Suppressor macrophage treated with lipopolysaccharide for 1 hour (primary cell): ENCODE measurements at regions not wholly inside any gene's neighbourhood (a gene's known extent, or its start where the extent isn't known, plus 50 kb on each side); places are given as distances from the start of the nearest gene placed in this dataset.
"Not testable (repeated sequence)": the region's sequence is repeated elsewhere in the genome, so short reads cannot be mapped to it uniquely, and the experiment has no call there.

Experiments
- DNase-seq, 3 donors: peaks; one replicate each; pipeline ENCODE4 v3.0.0-alpha.2; 2020 to 2022

DNA sequence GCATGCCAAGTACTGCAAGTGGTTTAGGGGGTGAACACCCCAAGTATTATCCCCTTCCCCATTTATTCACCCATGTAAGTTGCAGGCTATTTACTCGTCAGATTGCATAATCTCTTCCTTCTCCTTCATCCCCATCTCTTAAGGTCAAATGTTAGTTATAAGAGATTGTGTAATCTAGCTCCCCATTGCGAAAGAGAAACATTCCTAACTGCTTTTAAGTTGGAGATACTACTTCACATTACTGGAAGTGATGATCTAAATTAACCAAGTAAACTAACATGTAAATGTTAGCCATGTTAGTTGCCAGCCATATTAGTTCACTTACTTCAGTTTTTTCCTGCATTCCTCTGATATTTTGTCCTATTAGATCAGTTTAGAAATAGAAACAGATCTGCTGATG lies 262.3 kb downstream of the TAF11L14 start:
- peak; percentile 17 to 54 (median 41) for DNase-seq

DNA sequence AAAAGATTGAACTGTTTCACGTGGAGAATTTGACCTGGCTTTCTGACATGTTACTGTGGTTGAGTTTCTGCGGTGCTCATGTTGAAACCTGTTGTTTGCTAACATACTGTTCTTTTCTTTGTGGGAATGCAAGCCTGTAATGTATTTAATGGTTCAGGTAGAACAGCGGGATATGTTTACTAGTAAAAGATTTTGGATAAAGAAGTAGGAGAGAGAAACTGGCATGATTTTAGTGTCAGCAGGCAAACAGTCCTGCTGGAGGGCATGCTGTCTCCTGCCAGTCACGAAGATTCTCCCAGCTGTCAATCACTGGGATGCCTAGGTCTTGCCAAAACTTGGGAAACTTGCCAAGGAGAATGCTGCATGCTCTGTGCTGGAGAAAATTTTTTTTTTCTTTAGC lies 263.5 kb downstream of the TAF11L14 start:
- DNase-seq = no peak

DNA sequence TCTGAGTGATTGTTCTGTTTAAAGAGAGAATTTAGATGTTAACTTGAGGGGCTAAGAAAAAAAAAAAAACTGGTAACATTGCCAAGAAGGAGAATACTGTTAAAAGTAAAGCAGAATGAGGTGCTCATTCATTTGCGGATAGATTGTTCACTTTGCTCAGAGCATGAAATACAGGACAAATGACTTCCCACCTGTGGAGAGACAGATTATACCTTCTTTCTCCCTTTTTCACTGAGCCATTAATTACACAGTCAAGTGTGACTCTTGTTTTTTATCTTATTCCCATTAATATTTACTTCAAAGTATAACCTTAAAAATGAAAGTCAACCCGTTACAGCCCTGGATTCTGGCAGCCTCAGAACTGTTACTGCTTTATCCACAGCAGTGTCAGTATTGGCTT lies 264.5 kb downstream of the TAF11L14 start:
- no peak for DNase-seq

DNA sequence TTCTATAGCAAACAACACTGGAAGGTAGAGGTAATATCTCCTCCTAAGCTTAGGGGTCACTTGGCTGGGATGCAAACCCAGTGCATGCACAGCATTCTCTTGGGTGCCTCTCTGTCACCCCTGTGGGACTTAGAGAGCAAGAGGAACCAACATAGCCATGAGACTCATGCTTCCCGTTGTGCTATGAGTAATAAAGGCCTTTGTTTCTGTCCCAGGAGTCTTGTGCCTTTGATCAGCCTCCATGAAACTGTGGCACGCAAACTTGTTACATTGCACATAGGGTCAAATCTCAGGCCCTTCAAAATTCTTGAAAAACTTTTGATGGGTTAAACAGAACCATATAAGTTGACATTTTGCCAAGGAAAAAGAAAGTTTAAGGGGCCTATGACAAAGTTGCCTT lies 272.8 kb downstream of the TAF11L14 start:
- DNase-seq = peak; percentile 23 to 52 (median 30)

DNA sequence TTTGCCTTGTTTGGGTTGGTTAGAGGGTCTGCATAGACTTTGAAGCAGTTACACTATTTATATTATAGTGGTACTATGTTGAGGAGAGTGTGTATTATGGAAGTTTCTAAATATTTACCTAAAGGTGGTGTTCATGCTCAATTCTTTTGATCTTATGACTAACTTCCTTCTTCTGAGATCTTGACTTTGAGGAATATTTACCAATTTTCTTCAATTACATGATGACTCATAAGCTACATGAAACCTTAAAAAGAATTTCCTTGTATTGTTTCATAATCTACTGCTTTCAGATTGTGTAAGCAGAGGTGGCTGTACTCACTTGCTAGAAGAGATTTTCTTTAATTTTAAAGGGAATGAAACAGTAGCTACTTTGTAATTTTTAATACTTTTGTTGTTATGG lies 276.1 kb downstream of the TAF11L14 start:
- peak; percentile 47 to 89 (median 89) for DNase-seq

DNA sequence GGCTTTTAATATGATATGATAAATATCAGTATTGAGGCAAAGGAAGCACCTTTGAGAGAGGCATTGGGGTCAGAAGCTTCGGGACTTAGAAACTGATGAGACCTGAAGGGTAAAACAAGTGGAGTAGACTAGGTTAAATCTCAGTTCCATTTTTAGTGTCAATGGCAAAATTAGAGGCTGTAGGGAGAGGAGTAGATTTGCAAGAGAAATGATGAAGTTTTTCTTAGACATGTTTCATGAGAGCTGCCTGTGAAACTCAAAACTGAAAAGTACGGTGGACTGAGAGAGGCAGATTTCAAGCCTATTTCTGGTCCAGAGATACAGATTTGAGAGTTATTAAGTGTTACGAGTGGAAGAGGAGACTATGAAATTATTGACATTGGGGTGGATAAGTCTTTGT lies 278.5 kb downstream of the TAF11L14 start:
- no peak for DNase-seq

DNA sequence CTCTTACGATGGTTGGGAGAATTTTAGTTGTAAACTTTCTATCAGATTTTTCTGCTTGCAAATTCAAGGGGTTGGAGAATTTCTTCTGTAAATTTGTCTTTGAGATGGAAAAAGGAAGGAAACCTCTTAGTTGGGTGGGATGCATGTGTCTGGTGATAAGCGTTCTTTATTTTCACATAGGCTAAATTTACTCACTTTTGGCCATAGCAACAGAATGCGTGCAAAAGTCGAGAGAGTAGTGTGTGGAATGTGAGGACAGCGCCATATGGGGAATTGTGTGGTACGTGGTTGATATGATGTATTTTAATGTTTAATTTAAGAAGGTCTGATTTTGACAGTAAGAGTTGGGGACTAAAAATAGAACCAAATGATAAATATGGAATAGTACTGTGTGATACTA lies 282.2 kb downstream of the TAF11L14 start:
- DNase-seq = no peak

DNA sequence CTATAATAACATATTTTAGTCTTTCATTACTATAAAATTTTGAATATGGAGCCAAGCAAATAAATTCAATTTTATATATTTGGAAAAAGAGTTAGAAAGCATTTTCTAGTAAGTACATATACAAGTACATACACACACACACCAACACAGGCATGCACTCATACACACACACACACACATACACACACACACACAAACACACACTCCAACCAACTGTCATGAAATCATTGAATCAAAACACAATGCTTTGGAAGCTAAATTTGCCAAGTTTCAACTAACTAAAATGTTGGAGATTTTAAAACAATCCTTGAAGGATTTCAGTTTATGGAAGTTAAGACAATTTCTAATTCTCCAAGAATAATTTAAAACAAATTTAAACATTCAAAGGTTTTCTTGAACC lies 283.2 kb downstream of the TAF11L14 start:
- no peak for DNase-seq

DNA sequence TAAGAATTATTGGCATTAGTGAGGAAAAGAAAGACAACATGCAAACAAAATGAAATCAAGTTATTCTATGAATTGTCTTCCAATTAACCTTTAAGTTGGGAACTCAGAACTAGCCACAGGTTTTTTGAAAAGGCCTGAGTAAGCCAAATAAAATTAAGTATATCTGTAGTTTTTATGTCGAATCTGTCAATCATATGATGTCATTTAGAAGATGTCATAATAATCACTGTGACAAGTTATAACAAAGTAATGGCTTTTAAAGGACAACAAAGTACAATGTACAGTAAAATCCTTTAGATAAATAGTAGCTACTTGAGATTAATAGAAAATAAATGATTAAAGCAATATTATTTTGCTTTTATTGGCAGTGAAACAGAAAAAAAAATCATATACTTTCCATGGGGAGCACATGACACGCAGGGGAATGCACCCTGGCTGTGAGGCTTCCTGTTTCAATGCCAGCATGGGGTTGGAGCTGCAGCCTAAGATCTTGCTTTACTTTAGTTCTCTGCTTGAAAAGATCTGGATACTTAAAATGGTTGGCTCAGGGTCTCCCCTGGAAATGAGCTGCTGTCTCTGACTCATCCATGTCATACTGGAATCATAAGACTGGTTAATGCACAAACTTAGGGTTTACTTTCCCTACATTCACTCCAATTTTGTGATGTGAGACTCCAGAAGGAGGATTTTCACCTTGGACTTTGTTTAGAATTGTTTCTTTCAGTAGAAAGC lies 284.3 kb downstream of the TAF11L14 start:
- peak; percentile 58 to 73 (median 62) for DNase-seq

DNA sequence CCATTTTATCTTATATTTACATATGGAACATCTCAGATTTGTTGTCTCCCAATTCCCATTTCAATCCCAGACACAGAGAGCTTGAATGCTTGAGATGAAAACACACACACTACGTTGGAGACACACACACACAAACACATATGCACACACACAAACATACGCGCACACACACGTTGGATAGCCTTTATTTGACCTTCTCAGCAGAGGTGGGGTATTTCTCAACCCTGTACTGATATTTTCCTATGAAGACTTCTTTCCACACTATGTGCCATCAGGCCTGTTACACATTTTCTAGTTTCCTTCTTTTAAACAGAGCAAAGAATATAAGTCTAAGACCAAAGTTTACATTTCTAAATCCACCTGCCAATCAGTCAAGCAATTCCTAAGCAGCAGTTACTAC lies 291.0 kb downstream of the TAF11L14 start:
- no peak for DNase-seq

DNA sequence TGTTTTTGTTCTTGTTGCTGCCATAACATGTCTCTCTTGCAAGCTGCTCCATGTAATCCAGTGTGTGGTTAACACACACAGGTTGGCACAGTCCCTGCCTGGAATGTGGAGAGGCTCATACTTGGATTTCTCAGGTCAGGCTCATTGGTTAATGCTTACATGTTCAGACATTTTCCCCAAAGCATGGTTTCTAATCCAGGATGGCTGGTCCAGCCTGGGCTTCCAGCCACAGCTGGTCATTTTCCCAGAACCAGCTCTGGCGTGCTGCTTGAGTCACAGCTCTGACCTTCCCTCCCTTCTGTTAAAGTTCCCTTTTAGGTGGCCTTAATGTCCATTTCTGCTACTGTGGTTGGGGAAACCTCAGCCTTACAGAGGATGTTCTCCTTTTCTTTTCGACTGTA lies 294.3 kb downstream of the TAF11L14 start:
- peak; percentile 80 to 89 (median 84) for DNase-seq

DNA sequence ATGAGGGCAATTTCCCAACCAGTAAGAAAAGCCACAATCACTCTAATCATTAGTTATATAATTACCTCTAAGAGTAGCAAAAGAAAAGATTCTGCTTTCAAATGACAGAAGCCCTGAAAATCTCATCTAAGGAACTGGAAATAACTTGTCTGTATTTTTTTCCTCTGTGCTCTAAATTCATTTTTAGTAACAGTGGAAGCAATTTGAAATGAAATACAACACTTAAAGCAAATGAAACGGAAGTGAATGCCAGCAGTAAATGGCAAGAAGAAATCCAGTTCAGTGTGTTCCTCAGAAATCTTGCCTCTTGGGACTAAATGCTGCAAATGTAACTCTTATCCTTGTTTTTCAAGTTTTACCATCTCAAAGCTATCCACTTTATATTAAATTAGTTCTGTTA lies 294.9 kb downstream of the TAF11L14 start:
- DNase-seq = no peak

DNA sequence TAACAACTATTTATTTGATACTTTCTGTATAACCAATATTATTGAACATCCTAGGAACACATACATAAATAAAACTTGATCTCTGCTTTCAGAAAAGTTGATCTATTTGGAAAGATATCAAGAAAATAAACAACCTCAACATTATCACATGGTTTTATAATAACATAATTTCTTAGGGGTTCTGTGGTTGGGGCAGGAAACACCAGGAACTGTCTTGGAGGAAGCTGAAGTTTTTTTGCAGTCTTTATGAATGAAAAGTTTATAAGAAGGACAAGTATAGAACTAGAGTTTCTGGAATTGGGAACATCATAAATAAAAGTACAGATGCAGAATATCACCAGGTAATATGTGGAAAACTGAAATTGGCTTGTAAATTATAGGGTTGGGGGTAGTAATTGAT lies 296.1 kb downstream of the TAF11L14 start:
- no peak for DNase-seq

DNA sequence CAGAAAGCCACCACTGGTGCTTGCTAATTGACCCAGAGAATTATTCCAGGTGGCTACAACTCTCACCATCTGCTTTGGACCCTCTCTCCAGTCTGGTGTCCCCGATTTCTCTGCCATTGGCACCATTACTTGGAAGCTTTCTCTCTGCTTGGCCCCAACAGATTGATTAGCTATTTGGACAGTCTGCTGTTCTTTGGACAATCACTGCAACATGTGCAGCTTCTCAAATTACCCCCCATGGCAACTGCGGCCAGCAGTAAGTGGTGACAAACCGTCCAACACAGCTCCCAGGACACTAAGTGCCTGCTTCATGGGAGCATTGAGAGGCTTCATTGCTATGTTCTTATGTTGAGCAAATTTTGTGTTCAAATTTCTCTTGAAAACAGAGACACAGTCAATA lies 309.8 kb downstream of the TAF11L14 start:
- DNase-seq = no peak

DNA sequence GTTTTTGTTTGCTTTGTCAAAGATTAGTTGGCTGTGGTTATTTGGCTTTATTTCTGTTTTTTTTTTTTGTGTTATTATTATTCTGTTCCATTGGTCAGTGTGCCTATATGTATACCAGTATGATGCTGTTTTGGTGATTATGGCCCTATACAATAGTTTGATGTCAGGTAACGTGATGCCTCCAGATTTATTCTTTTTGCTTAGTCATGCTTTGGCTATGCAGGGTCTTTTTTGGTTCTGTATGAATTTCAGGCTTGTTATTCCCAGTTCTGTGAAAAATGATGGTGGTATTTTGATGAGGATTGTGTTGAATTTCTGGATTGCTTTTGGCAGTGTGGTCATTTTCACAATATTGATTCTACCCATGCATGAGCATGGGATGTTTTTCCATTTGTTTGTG lies 312.8 kb downstream of the TAF11L14 start:
- DNase-seq = no peak

DNA sequence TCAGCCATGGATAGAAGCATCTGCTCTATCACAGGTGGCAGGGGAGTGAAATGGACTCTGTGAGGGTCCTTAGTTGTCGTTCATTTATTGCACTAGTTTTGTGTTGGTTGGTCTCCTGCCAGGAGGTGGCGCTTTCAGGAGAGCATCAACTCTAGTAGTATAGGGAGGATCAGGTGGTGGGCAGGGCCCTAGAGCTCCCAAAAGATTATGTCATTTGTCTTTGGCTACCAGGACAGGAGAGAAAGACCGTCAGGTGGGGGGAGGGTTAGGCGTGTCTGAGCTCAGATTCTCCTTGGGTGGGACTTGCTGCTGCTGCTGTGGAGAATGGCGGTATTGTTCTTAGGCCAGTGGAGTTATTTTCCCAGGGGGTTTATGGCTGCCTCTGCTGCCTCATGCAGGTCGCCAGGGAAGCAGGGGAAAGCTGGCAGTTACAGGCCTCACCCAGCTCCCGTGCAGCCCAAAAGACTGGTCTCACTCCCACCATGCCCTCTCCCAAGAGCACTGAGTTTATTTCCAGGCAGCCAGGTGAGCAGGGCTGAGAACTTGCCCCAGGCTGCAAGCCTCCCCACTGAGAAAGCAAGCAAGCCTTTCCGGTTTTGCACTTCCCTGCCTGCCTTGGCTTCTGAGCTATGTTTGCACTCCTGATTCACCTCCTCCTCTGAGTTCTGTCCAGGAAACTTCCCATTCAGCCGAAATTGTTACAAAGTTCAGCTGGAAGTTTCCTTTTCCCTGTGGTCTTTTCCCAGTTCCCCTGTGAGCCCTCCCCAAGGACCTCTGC lies 317.3 kb downstream of the TAF11L14 start:
- no peak for DNase-seq

DNA sequence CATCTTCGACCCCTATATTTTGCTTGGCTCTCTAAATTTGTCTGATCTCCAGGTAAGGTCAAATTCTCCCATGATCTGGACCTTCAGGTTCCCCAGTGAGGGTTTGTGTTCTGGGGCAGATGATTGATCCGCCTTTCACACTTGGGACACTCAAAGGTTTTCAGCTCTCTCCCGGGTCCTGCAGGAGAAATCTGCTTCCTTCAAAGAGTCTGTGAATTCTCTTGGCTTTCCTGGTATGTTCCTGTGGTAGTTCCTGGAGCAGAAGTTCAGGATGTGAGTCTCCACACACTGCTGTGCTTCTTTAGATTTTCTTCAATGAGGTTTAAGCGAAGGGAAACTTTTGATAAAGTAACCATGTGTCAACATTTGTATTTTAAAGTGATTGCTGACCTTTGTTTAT lies 318.0 kb downstream of the TAF11L14 start:
- DNase-seq = no peak

DNA sequence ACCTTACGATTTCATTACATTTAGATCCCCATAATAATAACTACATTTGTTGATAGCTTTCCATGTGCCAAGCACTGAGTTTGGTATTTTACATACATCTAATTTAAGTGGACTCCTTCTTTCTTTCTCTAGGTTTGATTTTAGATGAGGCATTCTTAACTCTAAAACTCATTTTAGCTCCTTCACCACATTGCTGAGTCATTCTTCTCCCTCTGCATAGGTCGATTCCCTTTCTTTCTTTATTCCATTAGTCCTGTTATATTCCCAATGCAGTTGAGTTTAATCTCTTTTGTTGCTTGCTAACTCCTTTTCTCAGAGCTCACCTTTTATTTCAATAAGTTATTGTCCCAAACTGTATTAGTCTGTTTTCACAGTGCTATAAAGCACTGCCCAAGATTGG lies 329.8 kb downstream of the TAF11L14 start:
- DNase-seq = no peak

DNA sequence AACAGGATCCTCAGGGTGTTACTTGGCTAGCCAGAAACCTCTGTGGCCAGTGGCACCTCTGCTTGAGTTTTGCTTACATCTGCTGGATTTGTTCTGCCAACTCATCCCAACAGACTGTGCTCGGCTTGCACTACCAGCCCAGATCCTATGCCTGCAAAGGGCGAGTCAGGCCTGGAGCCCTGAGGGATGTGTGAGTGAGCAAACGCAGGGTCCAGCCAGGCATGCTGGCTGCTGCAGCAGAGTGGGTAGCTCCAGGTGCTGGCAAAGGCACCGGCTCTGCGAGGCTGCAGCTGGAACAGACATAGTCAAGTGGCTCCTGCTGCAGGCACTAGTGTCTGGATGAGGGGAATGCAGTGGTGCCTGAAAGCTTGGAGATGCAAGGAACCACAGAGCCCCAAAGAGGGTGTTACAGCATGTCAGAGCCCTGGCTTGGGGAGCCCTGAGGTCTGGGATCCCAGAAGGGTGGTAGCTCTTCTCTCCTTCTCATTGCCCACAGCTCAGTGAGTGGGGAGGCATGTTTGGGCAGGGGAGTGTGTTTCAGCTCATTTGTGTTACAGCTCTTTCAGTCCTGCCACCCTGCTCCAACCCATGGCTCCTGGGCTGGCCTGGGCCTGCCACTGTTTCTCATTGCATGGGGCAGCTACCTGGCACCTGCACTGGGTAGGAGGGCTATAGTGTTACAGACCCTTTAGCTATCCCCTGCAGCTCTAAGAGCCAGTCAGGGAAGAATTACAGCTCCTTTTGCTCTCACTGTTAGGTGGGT lies 332.6 kb downstream of the TAF11L14 start:
- DNase-seq = no peak

DNA sequence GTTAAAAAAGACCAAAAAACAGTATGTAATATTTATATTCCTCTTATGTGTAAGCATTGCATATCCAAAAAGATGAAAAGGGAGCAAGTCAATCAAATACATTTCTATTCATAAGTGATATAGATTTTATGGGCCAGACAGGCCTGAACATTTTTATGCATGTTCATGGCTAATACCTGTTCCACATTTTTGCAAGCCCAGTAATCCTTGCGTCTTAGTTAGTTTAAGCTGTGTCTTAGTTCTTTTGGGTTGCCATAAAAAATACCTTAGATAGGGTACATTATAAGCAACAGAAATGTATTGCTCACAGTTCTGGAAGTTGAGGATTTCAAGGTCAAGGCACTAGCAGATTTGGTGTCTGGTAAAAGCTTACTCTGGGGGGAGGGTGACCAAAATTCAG lies 342.1 kb downstream of the TAF11L14 start:
- no peak for DNase-seq

DNA sequence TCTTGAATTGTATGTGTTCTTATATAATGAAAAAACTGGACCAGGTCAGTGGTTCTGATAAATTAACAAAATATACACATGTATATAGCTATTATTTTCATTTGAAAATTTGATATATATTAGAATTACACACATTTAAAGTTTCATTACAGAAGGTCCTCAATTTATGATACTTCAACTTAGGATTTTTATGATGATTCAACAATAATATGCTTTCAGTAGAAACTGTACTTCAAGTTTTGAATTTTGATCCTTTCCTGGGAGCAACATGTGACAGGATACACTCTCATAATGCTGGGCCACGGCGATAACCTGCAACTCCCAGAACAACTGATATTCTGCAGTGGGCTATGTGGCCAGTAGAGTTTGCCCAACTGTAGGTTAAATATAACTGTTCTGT lies 344.7 kb downstream of the TAF11L14 start:
- no peak for DNase-seq

DNA sequence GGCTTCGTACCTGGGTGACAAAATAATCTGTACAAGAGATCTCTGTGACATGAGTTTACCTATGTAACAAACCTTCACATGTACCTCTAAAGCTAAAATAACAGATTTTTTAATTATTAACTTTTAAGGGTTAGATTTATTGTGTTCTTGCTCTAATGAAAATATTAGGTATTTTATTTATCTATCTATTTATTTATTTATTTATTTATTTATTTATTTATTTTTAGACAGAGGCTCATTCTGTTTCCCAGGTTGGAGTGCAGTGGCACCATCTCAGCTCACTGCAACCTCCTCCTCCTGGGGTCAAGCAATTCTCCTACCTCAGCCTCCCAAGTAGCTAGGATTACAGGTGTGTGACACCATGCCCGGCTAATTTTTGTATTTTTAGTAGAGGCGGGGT lies 348.4 kb downstream of the TAF11L14 start:
- DNase-seq = not testable (repeated sequence)

DNA sequence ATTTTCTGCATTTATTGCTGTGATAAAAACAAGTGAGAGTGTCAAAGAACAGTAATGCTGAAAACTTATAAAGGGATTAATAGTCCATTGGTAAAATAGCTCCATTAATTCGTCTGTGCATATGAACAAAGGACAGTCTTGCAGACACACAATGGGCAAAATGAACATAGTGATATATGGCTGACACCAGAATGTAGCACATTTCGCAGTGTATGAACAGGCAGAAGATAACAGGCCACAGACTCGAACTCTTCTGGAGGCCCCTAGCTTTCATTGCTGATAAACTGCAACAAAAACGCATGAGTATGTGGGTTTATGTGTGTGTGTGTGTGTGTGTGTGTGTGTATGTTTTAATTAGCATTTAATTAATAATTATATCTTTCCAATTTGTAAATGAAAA lies 354.8 kb downstream of the TAF11L14 start:
- DNase-seq = no peak
